Stimulated activated CD4-positive, alpha-beta T cell treated with anti-CD3 and anti-CD28 coated beads, Interleukin-4, amount 100 ng/mL, for 4 hours (primary cell): ENCODE measurements at regions not wholly inside any gene's neighbourhood (a gene's known extent, or its start where the extent isn't known, plus 50 kb on each side); places are given as distances from the start of the nearest gene placed in this dataset.
"Not testable (repeated sequence)": the region's sequence is repeated elsewhere in the genome, so short reads cannot be mapped to it uniquely, and the experiment has no call there.

Source experiments
- DNase-seq, 2 experiments: peaks; one replicate each; pipeline ENCODE4 v3.0.0-alpha.2; 2020

DNA sequence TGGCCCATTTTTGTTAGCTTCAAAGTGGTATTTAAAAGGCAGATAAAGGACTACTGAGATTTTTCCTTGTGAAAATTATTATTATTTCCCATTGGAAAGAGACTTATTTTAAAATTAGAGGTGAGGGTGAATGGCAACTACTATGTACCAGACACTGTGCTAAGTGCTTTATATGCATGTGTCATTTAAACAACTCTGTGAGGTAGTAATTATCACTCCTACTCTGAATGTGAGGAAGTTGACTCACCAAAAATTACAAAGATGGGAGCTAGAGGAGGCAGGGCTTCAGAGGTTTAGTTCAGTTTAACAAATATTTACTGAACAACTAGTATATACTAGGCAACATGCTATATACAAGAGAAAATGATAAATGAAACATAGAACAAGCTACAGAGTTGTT is 78.2 kb downstream of the MSL3 start:
- no peak for DNase-seq

DNA sequence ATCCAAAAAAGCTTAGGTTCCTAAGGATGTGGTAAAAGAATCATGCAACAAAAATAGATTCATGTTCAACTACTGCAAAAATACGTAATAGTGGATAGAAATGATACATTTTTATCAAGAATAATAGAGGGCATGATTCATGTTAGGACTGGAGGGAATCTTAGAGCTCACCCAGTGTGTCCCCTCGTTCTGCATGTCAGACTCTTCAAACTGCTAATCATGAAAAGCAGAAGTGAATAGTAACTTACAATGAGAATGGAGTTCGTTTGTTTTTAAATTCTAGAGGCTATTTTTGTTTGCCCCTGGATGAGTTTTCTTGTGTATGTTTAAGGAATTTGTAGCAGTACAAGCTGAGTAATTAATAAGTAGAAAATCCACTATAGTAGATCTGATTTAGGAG is 79.4 kb downstream of the MSL3 start:
- DNase-seq = no peak

DNA sequence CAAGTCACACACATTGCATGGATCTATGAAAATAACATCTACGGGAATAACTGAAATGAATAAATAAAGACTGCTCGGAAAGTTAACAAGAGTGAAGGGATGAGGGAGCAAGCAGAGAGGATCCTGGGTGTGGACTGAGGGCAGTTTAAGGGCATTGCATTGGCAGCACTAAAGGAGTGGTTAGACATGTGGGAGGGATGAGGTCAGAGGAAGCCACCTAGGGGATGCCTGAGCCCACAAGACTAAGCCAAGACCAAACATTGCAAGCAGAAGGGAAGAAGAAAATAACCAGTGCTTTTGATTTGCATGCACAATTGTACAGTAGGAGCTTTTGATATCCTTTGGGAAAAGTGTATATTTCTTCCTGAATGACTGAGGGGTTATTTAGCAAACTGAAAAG is 106.1 kb downstream of the MSL3 start:
- DNase-seq = no peak

DNA sequence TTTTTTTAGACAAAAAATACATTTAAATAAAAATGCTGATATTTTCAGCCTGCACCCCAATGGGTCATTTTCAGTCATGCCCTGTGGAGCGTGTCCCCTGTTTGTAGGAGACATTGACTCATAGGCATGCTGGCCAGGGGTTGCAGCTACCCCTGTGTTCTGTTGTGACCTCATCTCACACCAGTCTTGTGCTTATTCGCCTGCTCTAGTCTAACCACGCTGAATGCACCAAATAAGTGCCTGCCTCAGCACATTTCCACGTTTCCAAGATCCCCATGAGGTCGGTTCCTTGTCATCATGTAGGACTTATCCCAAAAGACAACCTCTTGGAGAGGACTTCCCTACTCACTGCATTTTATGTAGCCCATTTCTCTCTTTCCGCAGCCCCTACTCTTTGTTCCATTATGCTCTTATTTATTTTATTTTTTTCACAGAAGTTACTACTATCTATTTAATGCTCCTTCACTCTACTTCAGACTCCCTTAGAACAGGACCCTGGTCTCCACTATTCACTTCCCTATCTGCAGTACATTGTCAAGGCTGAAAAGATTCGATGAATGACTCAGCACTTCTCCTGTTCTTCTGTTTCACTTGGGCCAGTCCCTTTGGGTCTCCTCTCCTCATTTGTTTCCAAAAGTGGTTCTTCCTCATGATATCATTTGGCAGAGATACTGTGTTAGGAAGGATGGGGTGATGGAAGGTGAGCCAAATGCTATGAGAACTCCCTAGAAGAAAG is 109.7 kb downstream of the MSL3 start:
- DNase-seq = no peak

DNA sequence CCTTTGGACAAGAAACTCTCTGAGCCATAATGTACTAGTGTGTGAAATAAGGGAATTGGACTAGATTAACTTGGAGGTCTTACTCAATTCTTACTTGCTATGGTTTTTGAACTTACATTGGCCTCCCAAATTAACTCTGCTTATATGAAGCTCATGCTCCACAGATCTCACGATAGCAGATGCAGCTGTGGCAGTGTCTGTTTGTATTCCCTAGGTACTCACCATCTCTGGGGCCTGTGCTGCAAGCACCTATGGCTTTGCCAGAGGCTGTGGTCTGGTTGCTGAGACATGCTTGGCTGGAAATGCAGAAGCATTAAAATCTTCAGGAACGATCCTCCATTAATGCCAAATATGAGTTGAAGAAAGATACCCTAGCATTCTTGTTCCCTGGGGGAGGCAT is 112.8 kb downstream of the MSL3 start:
- DNase-seq = no peak

DNA sequence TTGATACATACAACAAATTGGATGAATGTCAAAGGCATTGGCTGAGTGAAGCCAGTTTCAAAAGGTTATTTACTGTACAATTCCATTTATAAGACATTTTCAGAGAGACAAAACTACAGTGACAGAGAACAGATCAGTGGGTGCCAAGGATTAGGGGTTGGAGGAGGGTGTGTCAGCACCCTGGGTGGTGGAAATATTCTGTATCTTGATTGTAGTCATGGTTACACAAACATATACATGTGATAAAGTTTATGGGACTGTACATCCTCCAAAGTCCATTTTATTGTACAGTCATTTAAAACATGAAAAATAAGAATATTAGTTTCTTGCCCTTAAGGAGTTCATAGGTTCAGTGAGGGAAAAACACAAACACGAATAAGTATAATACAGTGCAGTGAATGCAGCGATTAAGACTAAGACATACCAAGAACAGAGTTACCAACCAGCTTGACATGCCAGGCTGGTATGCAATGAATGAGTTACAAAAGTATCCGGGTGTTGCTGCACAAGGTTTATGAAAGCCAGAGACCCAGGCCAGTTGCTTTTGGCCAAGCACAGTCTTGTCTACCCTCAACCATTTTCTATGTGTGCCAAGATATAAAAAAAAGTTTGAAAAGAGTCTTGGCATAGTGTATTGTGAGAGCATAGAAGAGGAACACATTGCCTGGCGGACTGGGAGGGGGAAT is 123.6 kb downstream of the MSL3 start:
- DNase-seq = no peak

DNA sequence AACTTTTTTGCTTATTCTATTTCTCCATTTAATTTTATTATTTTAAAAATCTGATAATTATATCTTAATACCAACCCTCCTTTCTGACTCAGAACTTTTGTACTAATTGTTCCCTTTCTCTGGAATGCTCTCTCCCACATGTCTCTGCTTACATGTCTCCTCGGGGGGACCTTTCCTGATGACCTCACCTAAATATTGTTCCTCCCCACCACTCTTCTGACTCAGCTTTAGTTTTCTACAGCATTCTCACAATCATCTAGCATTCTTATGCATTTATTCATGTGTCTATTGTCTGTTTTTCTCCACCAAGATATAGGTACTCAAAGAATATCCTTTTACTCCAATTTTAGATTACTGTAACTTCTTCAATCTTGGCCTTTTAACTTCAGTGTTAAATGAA is 128.7 kb downstream of the MSL3 start:
- DNase-seq = no peak

DNA sequence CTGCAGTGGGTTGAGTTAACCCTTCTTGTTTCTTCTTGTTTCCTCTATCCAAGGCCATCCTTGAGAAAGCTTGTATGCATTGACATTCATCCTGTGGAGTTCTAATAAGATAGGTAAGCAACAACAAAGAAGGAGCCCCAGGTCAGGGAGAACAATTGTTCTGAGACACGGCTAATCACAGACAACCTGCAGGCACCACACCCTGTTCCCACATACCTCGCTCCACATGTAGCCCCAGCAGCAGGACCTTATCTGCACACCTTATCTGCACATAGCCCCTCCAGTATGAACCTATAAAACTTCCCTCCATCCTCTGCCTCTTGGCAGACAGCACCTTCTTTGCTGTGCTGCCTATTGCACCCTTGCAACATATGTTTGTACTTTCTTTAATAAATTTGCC is 129.1 kb downstream of the MSL3 start:
- DNase-seq = no peak

DNA sequence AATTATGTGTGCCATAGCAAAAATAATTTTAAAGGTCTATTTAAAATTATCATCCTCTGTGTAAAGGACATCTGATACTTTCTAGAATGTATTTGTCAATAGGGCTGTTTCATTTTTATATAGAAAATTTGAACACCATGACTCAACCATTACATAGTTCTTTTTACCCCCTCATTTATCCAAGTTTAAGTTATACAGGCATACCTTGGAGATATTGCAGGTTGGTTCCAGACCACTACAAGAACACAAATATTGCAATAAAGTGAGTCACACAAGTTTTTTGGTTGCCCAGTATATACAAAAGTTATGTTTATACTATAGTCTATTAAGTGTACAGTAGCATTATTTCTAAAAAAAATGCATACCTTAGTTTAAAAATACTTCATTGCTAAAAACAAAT is 130.4 kb downstream of the MSL3 start:
- DNase-seq = no peak

DNA sequence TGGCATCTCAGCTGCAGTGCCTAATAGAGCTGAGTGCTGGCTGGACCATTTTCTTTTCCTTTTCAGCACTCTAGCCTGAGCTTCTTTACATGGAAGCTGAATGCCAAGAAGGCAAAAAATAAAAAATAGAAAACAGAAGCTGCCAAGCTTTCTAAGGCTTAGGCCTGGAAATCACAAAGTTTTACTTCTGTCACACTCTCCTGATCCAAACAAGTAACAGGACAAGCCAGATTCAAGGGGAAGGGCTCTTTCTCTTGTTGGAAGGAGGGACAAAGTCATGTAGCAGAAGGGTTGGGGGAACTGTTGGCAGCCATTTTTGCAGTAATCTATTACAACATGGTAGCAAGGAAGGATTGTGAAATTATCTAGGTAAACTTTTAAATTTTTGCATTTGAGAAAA is 131.8 kb downstream of the MSL3 start:
- no peak for DNase-seq

DNA sequence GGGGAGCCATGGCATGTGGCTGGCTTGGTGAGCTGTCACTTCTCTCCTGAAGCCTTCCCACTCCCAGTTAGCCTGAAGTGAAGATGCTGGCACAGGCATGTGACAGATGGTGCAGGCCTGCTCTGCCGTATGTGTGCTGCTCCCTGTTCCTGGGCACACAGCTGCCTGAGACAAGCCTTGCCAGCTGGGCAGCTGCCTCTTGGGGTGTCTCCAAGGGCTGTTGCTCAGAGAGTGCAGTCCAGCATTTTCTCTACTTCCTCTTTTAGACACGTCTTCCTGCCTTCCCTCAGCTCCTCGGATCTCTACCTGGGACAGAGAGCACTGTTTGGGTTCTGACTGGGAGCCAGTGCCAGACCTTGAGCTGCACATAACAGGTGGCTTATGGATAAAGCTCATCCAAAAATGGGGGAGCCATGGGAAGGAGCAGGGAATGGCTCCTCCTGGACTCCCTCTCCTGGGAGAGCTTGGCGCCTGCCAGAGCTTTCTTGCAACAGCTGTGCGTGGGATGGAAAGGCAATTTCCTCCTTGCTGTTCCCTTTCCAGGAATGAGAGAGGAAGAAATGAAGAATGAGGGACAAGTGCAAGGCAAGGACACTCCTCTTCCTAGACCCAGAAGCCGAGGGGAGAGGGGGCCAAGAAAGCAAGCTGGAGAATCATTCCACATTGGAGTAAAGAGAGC is 132.9 kb downstream of the MSL3 start:
- no peak for DNase-seq

DNA sequence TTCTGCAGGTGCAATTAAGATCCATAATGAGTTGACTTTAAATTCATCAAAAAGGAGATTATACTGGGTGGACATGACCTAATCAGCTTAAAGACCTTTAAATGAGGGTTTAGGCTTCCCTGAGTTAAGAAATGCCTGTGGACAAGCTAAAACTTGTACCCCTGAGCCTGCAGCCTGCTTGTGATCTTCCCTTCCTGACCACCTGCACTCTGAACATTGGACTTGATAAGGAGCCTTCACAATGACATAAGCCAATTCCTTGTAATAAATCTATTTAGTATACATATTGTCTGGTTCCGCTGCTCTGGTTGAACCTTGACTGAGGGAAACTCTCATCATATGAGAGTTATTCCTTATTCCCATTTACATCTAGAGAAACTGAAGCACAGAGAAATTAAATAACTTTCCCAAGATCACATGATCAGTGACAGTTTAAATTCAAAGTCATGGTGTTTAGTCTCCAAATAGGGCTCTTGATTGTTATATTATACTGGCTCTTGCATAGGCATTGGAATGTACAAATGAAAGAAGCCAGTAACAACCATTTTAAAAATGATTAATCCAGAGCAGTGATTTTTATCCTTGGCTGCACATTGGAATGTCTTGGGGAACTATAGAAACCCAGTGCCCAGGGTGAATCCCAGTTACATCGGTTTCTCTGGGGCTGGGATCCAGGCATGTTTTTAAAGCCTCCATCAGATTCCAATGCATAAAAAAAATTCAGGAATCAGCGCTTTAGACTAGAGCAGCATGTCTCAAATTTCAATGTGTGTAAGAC is 136.1 kb downstream of the MSL3 start:
- no peak for DNase-seq

DNA sequence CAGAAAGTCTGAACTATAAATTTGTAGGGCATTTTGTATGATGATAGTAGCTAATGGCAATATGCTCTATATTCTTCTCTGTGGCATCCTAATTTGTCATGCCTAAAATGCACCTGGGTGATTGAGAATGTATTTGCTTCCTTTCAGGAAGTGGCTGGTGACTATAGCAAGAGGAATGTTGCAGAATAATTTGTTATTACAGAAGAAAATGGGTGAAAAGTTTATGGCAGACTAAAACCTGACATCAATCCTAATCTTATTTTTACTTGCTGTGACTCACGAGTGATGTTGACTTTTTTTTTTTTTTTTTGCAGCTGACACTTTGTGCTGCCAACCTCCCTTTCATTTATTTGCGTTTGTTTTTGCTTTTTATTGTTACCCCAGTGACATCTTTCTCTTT is 141.1 kb downstream of the MSL3 start:
- DNase-seq = no peak

DNA sequence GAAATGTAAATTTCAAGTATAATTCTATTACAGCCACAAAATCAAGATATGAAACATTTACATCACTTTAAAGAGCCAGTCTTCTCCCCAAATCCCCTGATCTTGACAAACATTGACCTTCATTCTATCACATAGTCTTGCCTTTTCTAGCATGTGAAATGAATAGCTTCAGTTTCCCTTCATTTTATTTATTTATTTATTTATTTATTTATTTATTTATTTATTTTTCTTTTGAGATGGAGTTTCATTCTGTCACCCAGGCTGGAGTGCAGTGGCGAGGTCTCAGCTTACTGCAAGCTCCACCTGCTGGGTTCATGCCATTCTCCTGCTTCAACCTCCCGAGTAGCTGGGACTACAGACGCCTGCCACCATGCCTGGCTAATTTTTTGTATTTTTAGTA is 147.9 kb downstream of the MSL3 start:
- DNase-seq = not testable (repeated sequence)

DNA sequence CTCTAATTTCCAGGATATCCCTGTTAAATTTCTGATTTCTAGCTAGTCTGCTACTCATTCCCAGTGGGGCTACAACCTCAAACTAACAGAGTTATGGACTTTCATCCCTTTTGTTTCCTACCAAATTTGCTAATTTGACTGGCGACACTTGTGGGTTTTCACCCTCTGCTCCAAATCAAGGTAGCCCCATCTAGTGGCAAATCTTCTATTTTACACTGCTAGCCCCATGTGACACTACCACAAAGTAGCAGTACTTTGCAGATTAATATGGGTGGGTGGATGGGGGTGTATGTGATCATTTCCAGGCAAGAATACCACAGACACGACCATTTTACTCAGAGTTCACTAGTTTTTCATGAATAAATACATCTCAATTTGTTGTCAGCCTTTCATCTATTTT is 150.3 kb downstream of the MSL3 start:
- DNase-seq = peak in 1 of 2 experiments; percentile 30

DNA sequence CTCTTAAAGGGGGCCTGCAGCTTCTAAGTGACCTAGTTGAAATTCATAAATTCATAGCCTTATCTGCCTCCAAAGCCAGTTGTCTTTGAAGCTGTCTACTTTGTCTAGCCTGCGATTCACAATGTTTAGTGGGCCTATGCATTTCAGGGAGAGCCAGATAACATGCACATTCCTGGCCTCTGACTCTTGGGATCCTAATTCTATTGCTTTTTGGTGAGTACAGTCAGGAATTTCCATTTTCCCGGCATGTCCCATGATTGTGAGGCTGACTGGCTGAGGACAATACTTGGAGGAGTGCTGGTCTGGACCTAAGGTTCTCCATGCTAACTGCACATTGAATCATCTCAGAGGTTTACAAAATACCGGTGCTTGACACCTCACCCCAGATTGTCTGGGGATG is 155.0 kb downstream of the MSL3 start:
- DNase-seq = no peak

DNA sequence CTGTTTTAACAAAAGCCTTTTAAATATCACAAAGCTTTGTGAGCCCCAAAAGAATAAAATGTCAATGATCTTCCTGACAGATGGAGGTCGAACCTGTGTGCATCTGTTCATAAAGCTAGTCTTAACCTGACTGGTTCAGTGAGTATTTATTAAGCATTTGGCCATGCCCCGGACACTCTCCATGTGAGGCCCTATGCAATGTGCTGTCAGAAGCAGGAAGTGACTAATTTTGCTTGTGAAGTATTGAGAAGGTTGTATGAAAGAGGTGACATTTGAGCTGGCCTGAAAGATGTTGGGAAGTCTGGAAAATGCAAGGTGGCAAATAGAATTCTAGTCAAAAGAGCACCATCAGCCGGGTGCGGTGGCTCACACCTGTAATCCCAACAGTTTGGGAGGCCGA is 171.4 kb downstream of the MSL3 start:
- DNase-seq = no peak

DNA sequence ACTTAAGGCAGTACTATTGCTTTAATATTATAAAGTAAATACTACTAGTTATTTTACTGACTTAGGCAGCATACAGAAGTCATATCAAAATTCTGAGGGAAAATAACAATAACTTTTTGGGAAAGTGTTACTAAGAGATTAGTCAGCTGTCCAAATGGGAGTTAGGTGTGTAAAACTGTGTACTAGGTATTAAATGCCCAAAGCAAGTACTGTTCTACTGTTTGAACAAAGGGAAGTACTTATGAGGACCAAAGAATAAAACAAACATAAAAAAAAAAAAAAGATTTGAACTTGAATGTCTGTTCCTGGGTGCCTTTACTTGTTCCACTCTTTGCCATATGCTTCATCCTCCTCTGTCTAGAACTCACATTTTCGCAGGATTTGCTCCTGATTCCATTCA is 174.4 kb downstream of the MSL3 start:
- no peak for DNase-seq

DNA sequence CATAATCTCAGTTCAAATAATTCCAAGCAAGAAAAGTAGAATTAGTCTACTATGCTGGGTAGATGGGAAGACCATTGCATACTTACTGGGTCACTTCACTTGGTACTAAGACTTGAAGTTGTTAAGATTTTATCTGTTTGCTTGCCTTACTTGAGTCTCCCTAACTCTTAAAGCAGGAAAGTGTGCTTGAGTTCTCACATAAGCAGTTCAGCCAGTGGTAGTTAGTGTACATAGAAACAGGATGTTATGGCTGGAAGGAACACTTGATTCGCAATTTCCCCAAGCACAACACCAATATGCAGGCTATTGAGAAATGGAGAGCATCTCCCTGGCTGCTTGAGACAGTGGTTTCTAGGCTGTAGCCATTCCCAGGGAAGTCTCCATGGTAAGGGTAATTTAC is 176.1 kb downstream of the MSL3 start:
- no peak for DNase-seq

DNA sequence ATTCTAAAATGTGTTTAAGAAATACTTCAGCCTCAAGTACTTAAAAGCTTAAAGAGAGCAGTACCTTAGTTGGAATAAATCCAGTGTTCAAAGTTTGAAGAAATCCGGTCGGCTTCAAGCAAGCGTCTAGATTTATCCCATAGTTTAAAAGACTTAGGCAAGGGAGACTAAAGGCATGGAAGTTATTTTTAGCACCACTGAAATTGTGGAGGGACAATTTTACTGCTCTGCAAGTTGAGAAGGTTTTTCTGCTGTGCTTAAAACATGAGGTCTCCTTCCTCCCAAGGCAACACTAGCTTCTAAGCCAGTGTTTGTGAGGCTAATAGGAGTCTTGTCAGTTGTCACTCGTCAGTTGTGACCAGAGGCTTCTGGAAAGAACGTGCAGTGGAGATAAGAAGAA is 183.5 kb downstream of the MSL3 start:
- no peak for DNase-seq

DNA sequence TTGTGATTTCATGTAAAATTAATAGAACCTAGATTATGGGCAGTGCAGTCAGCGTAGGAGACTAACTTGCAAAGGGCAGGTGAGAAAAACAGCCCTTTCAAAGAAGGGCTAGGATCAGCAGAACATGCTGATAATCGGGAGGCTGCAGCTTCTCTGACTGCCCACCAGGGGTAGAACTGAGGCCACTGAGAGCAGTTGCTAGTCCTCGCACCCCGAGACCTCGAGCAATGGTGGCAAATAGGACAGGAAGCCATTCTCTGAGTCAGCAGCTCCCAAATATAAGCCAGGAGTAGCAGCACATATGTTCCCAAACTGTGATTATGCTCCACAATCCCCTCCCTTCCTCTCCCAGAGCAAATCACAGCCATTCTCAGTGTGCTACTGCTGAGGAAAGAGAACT is 186.5 kb downstream of the MSL3 start:
- no peak for DNase-seq

DNA sequence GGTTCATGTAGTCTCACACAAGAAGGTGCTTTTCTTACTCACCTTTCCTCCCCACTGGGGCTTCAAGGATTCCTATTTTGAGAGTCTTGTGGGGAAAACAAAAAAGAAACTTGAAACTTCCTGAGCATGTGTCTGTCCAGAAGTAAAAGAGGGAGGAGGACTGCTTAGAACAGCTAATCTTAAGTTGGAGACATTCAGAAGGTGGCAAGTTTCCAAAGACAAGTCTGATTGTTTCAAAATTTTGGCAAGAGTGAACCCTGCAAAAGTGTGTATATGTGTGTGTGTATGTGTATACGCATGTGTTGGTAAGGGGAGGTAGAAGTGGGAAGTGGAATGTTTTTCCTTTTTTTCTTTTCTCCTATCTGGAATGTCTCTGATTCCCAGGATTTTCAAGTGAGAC is 189.0 kb upstream of the FRMPD4 start:
- no peak for DNase-seq

DNA sequence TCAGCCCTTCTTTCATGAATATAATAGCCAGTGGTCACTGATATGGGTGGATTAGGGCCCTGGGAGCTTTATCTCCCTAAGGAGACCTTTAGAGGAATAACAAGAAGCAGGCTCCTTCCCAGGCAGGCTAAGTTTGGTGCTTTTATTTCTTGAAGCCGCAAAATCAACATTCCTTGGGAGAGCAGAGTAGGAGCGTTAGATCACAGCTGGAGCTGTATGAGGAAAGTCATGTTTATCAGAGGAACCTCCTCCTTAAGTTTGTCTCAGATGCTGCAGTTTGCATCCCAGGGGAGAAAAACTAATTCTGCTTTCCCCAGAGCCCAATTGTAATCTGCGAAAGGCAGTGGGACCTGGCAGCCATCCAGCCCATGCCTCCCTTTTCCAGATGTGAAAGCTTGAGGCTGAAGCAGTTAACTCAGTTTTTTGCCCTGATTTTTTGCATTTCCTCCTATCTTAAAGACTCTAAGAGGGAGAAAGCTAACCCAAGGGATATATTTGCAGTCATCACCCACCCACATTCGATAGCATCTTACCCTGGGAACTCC is 186.0 kb upstream of the FRMPD4 start:
- DNase-seq = no peak
